Heart right ventricle (tissue), 16 donors: ENCODE measurements at regions not wholly inside any gene's neighbourhood (a gene's known extent, or its start where the extent isn't known, plus 50 kb on each side); places are given as distances from the start of the nearest gene placed in this dataset.

Experiments
- ATAC-seq, 8 donors: fragments of 200-7000 bp; cut with Tn5 transposase; one replicate each; pipeline ENCODE4 v1.9.1; 2020; ENCODE audit warnings: mild to moderate bottlenecking in 8 of 8, moderate library complexity in 8 of 8, moderate number of reproducible peaks in 1 of 8
- DNase-seq, 2 donors: peaks; one replicate each; pipeline ENCODE4 v3.0.0-alpha.2; 2020
- H3K27ac ChIP-seq, 10 donors: fragments of 200-600 bp; sonication (generic) in 2 of 10; one replicate each; pipeline versions ENCODE4 v1.5.0 to v1.8.0; 2020 to 2022; ENCODE audit warnings: mild to moderate bottlenecking in 3 of 10
- H3K27me3 ChIP-seq, 7 donors: fragments of 200-600 bp; one replicate each; pipeline ENCODE4 v1.8.0; 2021 to 2022; ENCODE audit warnings: mild to moderate bottlenecking in 2 of 7
- H3K36me3 ChIP-seq, 9 donors: fragments of 200-600 bp; sonication (generic) in 1 of 9; one replicate each; pipeline versions ENCODE4 v1.5.0 to v1.8.0; 2020 to 2022; ENCODE audit warnings: mild to moderate bottlenecking in 2 of 9
- H3K4me1 ChIP-seq, 9 donors: fragments of 200-600 bp; sonication (generic) in 1 of 9; one replicate each; pipeline versions ENCODE4 v1.5.0 to v1.8.0; 2020 to 2022; ENCODE audit warnings: mild to moderate bottlenecking in 4 of 9
- H3K4me3 ChIP-seq, 10 donors: fragments of 200-600 bp; sonication (generic) in 2 of 10; one replicate each; pipeline versions ENCODE4 v1.5.0 to v1.8.0; 2020 to 2022; ENCODE audit warnings: mild to moderate bottlenecking in 7 of 10, moderate library complexity in 2 of 10
- H3K9me3 ChIP-seq, 11 donors: fragments of 200-600 bp in 10 of 11; sonication (generic) in 2 of 11; one replicate each; pipeline versions ENCODE4 v1.5.0 to v1.8.0; 2013 to 2022; ENCODE audit warnings: mild to moderate bottlenecking in 2 of 11, control low read depth in 1 of 11, moderate library complexity in 1 of 11
- CTCF ChIP-seq, 9 donors: fragments of 200-600 bp; sonication (generic) in 2 of 9; IDR thresholded peaks; one replicate each; pipeline versions ENCODE4 v1.5.0 to v1.8.0; 2021 to 2022; ENCODE audit warnings: antibody characterized with exemption in 9 of 9, mild to moderate bottlenecking in 5 of 9, moderate library complexity in 1 of 9
- WGBS, 2 donors: extraction: QIAGEN DNeasy Blood & Tissue Kit; methylation state at CpG; one replicate each; pipeline ENCODE4 v1.1.7; 2013; ENCODE audit warnings: inconsistent platforms in 1 of 2; 5-methylcytosine and 5-hydroxymethylcytosine counted together
- intact Hi-C, 10 donors: fragments of 100-400 bp; cut with DNase I; formaldehyde crosslinking; loops; one replicate each; pipeline versions ENCODE4 v1.11.1 to v1.14.2; 2022
- donor health status: Arrhythmogenic right ventricular cardiomyopathy.
- donor health status: ischemic (EF 13 %, LVEDD 7.1; RV severe dilation, severe dysfunction).
- donor health status: healthy with polysubstance abuse.
- donor health status: DM: no; HTN: yes; CAD: no.
- donor health status: DM: no; HTN: no; CAD: no.
- donor health status: ischemic (EF 25% LVEDD 6.9; RV normal size, moderate dysfunction).
- donor health status: ischemic (EF 25% LVEDD 5.7; RV mildly dilated, moderate dysfunction).
- donor health status: healthy.
- donor health status: DM: yes; HTN: yes; CAD: no.
- donor health status: Ischemic cardiomyopathy.
- donor health status: ischemic (EF 35%, LVEDD 5.7; RV mildly dilated, moderate dysfunction).
- donor health status: nonischemic (EF 11% LVEDD 7.7; RV severe dilation, severe dysfunction).
- donor health status: DM: yes; HTN: yes; CAD: no.
- donor health status: PGD.
- donor health status: ischemic (EF 29% LVEDD 5.4; RV normal size, mild dysfunction).
- donor health status: nonischemic (EF 23%, LVEDD 6.1; RV moderate dilation, normal function).

GRCh38 chr15:95567686-95568085, 762.8 kb upstream of the NR2F2 start:
- DNase-seq (no peak), ATAC-seq (no peak)
- 92 to 97% methylated on average over 1 of the region's 1 CpG for WGBS, 2 donors
- Histone ChIP-seq H3K4me1 (no peaks in the 10 kb centered on the region), H3K27ac (no peak overlapping the region), H3K27me3 (no peaks in the 10 kb centered on the region), H3K4me3 (no peak overlapping the region), H3K36me3 (no peaks in the 10 kb centered on the region), H3K9me3 (peaks cover 0 to 19% (median 6%) of the 10 kb centered on the region in 11 donors)
- intact Hi-C loops, result no loop called here
- no peak for TF ChIP-seq CTCF (IDR thresholded peaks at IDR 0.05)

- intact Hi-C loops, result no loop called here
- ATAC-seq, result no peak
Observed at GRCh38 chr15:95574053-95574452, 756.4 kb upstream of the NR2F2 start.

GRCh38 chr15:95577927-95578326, 752.6 kb upstream of the NR2F2 start:
- H3K36me3 ChIP-seq, result no peaks in the 10 kb centered on the region
- no peak overlapping the region for H3K4me3 ChIP-seq
- intact Hi-C loops, result no loop called here
- DNase-seq (no peak), ATAC-seq (no peak)
- WGBS, 2 donors, result 81 to 88% methylated on average over 4 of the region's 4 CpGs
- no peaks in the 10 kb centered on the region for H3K27me3 ChIP-seq
- no peak overlapping the region for H3K27ac ChIP-seq
- no peaks in the 10 kb centered on the region for H3K9me3 ChIP-seq
- H3K4me1 ChIP-seq, result no peaks in the 10 kb centered on the region
- TF ChIP-seq CTCF (IDR thresholded peaks at IDR 0.05), result no peak

More at GRCh38 chr15:95574053-95574452, 756.4 kb upstream of the NR2F2 start:
- no peaks in the 10 kb centered on the region for H3K4me1 ChIP-seq
- 81 to 83% methylated on average over 5 of the region's 5 CpGs for WGBS, 2 donors
- no peak for TF ChIP-seq CTCF (IDR thresholded peaks at IDR 0.05)
- H3K36me3 ChIP-seq, result no peaks in the 10 kb centered on the region
- H3K4me3 ChIP-seq, result no peak overlapping the region
- H3K9me3 ChIP-seq, result peaks cover 0 to 20% (median 6%) of the 10 kb centered on the region in 11 donors
- H3K27me3 ChIP-seq, result no peaks in the 10 kb centered on the region
- no peak for DNase-seq
- H3K27ac ChIP-seq, result no peak overlapping the region

- no peaks in the 10 kb centered on the region for H3K27me3 ChIP-seq
- no peak for TF ChIP-seq CTCF (IDR thresholded peaks at IDR 0.05)
- H3K9me3 ChIP-seq, result no peaks in the 10 kb centered on the region
- intact Hi-C loops, result no loop called here
- 76 to 77% methylated on average over 3 of the region's 3 CpGs for WGBS, 2 donors
- DNase-seq (no peak), ATAC-seq (no peak)
- no peak overlapping the region for H3K4me3 ChIP-seq
- H3K36me3 ChIP-seq, result no peaks in the 10 kb centered on the region
- no peaks in the 10 kb centered on the region for H3K4me1 ChIP-seq
- H3K27ac ChIP-seq, result no peak overlapping the region
Observed at GRCh38 chr15:95580121-95580520, 750.4 kb upstream of the NR2F2 start.

GRCh38 chr15:95581595-95581994, 748.9 kb upstream of the NR2F2 start:
- Histone ChIP-seq H3K4me3 (no peak overlapping the region), H3K27ac (no peak overlapping the region), H3K27me3 (no peaks in the 10 kb centered on the region), H3K9me3 (no peaks in the 10 kb centered on the region), H3K4me1 (no peaks in the 10 kb centered on the region), H3K36me3 (no peaks in the 10 kb centered on the region)
- DNase-seq, result no peak
- whole genome bisulfite sequencing, 2 donors, result 93 to 94% methylated on average over 13 of the region's 13 CpGs
- TF ChIP-seq CTCF (IDR thresholded peaks at IDR 0.05), result no peak
- intact Hi-C loops, result no loop called here
- no peak for ATAC-seq
